Neuron (in vitro differentiated cells): ENCODE measurements at regions not wholly inside any gene's neighbourhood (a gene's known extent, or its start where the extent isn't known, plus 50 kb on each side); places are given as distances from the start of the nearest gene placed in this dataset.
A peak's percentile ranks its signal among the peaks of the same experiment; 100 is the strongest.
"Not testable (repeated sequence)": the region's sequence is repeated elsewhere in the genome, so short reads cannot be mapped to it uniquely, and the experiment has no call there.

Source experiments
- H2AFZ ChIP-seq: one replicate; pipeline ENCODE4 v1.6.1; 2013; ENCODE audit warnings: low read depth, mild to moderate bottlenecking, inconsistent platforms, low read length, moderate library complexity
- H3K27me3 ChIP-seq: one replicate; pipeline ENCODE4 v1.6.1; 2013; ENCODE audit warnings: low read length; ENCODE audit not compliant: insufficient read depth
- H3K36me3 ChIP-seq: one replicate; pipeline ENCODE4 v1.6.1; 2013; ENCODE audit warnings: low read length; ENCODE audit not compliant: insufficient read depth
- H3K4me1 ChIP-seq: one replicate; pipeline ENCODE4 v1.6.1; 2013; ENCODE audit warnings: low read length; ENCODE audit not compliant: insufficient read depth
- H3K4me3 ChIP-seq: 2 replicates; pipeline ENCODE4 v1.5.1; 2013; ENCODE audit warnings: mild to moderate bottlenecking, low read length, moderate library complexity
- H3K9me3 ChIP-seq: one replicate; pipeline ENCODE4 v1.6.1; 2013; ENCODE audit warnings: low read length

DNA sequence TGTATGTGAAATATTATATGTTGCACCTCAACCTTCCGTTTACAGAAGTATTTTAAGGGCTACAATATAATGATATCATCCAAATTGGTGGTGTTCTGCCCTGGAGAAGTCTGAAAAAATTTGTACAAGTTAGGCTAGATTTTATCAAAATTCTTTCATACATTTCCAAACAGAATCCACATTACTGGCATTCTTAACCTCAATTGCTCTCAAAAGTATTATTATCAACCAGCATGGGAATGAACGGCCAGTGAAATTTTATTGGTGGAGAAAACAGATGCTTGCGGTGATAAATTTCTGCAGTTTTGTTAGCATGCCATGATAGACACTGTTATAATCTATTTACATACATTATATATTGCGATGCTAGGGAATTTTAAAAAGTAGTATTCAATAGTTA is 88.3 kb upstream of the TFPI start:
- no peaks in the 10 kb centered on the region for H3K36me3 ChIP-seq
- H3K9me3 ChIP-seq = peaks cover 2% of the 10 kb centered on the region
- H2AFZ ChIP-seq = no peak overlapping the region
- H3K4me1 ChIP-seq = no peaks in the 10 kb centered on the region
- no peak overlapping the region for H3K4me3 ChIP-seq
- no peaks in the 10 kb centered on the region for H3K27me3 ChIP-seq

DNA sequence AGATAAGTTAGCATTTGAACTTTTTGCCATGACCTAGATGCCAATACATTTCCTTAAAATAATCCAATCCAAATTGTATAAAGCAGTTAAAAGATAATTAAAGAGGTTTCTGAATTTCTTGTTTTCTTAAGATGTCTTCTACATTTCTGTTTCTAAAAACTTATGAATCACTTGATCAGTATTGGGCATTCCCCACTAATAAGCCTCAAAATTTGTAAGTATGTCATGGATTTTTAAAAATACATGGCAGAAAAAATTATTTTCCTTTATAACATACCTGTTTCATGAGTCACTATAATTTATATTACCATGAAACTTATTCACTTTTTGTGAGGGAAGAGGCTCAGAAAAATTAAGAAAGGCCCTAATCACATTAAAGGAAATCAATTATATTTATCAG is 90.3 kb upstream of the TFPI start:
- Histone ChIP-seq H3K4me3 (no peak overlapping the region), H3K27me3 (no peaks in the 10 kb centered on the region), H3K4me1 (no peaks in the 10 kb centered on the region), H3K9me3 (no peaks in the 10 kb centered on the region), H3K36me3 (no peaks in the 10 kb centered on the region), H2AFZ (no peak overlapping the region)

DNA sequence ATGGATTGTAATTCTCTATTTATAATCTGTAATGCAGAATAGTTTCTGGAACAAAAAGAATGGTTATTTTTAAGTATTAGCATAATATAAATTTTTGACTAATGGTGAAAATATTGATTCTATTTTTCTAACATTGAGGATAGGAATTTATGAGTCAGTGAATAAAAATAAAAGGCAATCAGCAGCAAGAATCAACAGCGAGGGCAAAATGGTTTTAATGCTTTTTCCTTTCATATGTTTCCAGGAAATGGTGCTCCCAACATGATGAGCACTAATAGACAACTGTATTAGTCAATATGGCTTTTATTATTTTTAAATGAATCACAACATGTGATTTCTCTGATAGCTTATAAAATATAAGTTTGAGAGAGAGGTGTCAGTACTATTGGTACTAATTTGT is 90.7 kb upstream of the TFPI start:
- Histone ChIP-seq H3K36me3 (no peaks in the 10 kb centered on the region), H3K4me1 (no peaks in the 10 kb centered on the region), H3K4me3 (no peak overlapping the region), H3K9me3 (no peaks in the 10 kb centered on the region), H3K27me3 (no peaks in the 10 kb centered on the region), H2AFZ (no peak overlapping the region)

DNA sequence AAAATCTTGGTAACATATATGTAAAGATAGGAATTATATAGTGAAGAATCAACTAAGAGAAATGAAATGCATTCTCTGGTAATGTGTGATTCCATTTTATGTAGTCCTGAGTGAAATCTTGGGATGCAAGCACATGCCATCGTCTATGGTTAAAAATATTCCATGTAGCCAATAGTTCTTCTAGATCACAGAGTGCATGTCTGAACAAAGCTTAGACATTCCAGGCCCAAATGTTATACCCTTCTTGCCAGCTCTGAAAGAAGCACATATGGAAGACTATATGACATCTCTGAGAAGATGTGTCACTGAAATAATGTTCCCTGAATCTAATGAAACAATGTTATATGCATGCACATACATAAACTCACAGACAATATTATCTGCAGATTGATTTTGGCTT is 92.3 kb upstream of the TFPI start:
- H3K9me3 ChIP-seq = no peaks in the 10 kb centered on the region
- no peaks in the 10 kb centered on the region for H3K36me3 ChIP-seq
- H3K4me1 ChIP-seq = no peaks in the 10 kb centered on the region
- no peaks in the 10 kb centered on the region for H3K27me3 ChIP-seq
- no peak overlapping the region for H2AFZ ChIP-seq
- no peak overlapping the region for H3K4me3 ChIP-seq

DNA sequence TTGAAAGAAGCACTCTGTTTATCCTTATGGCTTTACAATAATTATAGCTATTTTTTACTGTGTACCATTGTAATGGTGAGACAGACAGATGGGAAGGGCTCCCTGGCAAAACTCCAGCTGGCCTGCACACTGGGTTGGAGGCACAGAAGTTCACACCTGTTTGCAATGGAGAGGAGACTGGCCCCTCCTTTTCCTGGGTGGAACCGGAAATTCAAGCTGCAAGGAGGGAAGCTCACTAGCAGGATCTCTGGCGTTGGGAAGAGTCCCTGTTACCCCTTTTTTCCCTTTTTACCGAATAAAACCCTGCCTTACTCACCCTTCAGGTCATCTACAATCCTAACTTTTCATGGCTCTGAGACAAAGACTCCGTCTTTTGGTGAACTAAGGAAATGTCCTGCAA is 100.3 kb upstream of the TFPI start:
- no peak overlapping the region for H3K4me3 ChIP-seq
- H3K27me3 ChIP-seq = no peaks in the 10 kb centered on the region
- H3K4me1 ChIP-seq = no peaks in the 10 kb centered on the region
- no peak overlapping the region for H2AFZ ChIP-seq
- no peaks in the 10 kb centered on the region for H3K36me3 ChIP-seq
- H3K9me3 ChIP-seq = no peaks in the 10 kb centered on the region

DNA sequence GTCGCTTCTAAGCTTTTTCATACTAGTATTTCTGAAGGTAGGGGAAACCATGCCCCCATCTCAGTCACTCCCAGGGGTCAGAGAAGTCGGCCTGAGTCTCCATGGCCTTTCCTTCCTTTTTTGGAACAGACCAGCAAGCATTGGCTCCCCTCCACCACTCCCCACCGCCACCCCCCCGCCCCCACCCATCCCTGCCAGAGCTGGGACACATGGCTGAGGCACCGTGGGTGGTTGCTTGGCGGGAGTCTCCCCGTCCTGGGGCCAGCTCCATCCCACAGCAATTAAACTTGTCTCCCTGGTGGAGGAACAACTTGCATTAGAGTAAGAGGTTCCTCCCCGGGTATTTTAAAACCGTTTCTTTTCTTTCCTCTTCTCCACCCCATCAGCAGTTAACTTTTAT is 100.8 kb upstream of the TFPI start:
- H2AFZ ChIP-seq = no peak overlapping the region
- H3K4me3 ChIP-seq = no peak overlapping the region
- H3K4me1 ChIP-seq = no peaks in the 10 kb centered on the region
- no peaks in the 10 kb centered on the region for H3K36me3 ChIP-seq
- no peaks in the 10 kb centered on the region for H3K9me3 ChIP-seq
- no peaks in the 10 kb centered on the region for H3K27me3 ChIP-seq

DNA sequence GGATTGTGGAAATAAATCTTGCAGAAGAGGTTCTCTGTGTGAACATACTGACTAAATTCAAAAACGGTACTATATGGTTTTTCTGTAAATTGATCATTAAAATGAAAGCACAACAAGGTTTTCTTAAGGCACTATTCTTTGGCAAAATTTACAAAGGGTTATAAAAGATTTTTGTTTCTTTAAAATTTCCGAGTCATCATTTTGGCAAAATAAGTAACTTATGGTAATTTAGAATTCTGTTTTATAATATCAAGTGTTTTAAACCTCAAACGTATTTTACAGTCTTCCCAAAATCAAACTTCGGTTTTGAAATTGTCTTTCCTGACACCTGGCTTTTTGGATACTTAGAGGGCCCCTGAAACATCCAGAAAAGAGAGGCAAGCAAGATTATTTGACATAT is 101.9 kb upstream of the TFPI start:
- Histone ChIP-seq H3K27me3 (no peaks in the 10 kb centered on the region), H2AFZ (no peak overlapping the region), H3K4me3 (no peak overlapping the region), H3K9me3 (no peaks in the 10 kb centered on the region), H3K4me1 (no peaks in the 10 kb centered on the region), H3K36me3 (no peaks in the 10 kb centered on the region)

DNA sequence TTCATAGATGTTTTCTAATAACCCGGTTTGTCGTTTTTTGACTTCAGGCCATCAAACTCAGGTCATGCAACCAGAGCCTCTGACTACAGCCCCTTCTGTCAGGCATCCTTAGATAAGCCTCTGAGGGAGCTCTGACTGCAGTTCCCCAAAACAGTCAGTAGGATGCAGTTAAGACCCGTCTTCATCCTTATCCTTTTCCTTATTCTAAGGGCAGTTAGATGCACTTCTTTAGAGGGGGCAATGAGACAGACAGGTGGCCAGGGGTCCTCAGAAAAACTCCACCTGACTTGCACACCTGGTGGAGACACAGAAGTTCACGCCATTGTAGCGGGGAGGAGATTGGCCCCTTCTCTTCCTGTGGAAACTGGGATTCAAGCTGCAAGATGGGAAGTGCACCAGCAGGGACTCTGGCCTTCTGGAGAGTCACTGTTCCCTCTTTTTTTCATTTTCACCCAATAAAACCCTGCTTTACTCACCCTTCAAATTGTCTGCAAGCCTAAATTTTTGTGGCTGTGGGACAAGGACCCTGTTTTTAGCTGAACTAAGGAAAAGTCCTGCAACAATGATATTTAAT is 104.8 kb upstream of the TFPI start:
- Histone ChIP-seq H2AFZ (no peak overlapping the region), H3K4me1 (no peaks in the 10 kb centered on the region), H3K36me3 (no peaks in the 10 kb centered on the region), H3K9me3 (no peaks in the 10 kb centered on the region), H3K27me3 (no peaks in the 10 kb centered on the region), H3K4me3 (no peak overlapping the region)

DNA sequence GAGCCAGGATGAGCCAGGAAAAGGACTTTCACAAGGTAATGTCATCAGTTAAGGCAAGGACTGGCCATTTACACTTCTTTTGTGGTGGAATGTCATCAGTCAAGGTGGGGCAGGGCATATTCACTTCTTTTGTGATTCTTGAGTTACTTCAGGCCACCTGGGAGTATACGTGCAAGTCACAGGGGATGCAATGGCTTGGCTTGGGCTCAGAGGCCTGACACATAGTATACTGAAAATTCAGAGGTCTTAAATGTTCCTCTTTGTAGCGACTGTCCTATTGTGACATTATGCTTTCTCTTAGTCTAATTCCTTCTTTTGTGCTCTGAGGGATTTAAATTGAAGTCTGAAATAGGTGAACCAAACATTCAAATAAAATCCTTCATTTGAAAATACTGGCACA is 121.8 kb upstream of the TFPI start:
- H3K4me1 ChIP-seq, H3K4me3 ChIP-seq, H3K27me3 ChIP-seq, H3K36me3 ChIP-seq, H3K9me3 ChIP-seq, H2AFZ ChIP-seq: not testable (repeated sequence)

DNA sequence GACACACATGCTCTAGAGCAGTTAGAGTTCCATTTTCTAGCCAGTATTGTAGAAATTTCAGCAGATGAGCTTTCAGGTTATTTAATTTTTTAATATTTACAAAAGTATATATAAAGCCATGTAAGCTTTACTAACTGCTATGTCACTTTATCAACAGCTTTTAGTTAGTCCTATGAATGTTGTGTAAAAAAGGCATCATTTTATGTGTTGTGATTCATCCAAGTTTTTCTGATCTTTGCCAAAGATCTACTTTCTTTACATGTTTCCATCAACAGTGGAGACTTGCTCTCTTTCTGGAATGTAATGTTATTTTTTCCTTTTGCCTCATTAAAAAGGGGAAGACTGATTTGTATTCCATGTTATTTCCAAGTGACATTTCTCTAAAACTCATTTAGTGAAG is 125.2 kb upstream of the TFPI start:
- no peaks in the 10 kb centered on the region for H3K27me3 ChIP-seq
- H3K4me3 ChIP-seq = no peak overlapping the region
- no peaks in the 10 kb centered on the region for H3K36me3 ChIP-seq
- no peaks in the 10 kb centered on the region for H3K9me3 ChIP-seq
- H2AFZ ChIP-seq = no peak overlapping the region
- no peaks in the 10 kb centered on the region for H3K4me1 ChIP-seq

DNA sequence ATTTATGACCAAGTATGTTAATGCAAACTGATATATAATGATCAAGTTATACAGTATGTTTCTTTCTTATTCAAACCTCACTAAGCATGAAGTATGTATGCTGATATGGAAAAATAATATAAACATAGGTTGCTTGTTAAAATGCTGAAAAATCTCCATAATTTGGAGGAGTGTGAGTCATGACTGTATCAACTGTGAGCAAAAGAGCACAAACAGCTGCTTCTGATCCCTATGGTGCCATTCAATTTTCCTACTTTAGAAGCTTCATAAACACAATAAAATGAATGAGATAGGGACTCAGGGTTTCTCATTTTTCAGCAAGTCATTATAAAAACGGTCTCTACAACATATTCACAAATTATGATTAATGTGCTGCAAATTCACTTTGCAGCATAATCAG is 129.9 kb upstream of the TFPI start:
- H3K4me1 ChIP-seq = peaks cover 4% of the 10 kb centered on the region
- H2AFZ ChIP-seq = no peak overlapping the region
- H3K27me3 ChIP-seq = no peaks in the 10 kb centered on the region
- H3K36me3 ChIP-seq = no peaks in the 10 kb centered on the region
- H3K4me3 ChIP-seq = no peak overlapping the region
- H3K9me3 ChIP-seq = no peaks in the 10 kb centered on the region

DNA sequence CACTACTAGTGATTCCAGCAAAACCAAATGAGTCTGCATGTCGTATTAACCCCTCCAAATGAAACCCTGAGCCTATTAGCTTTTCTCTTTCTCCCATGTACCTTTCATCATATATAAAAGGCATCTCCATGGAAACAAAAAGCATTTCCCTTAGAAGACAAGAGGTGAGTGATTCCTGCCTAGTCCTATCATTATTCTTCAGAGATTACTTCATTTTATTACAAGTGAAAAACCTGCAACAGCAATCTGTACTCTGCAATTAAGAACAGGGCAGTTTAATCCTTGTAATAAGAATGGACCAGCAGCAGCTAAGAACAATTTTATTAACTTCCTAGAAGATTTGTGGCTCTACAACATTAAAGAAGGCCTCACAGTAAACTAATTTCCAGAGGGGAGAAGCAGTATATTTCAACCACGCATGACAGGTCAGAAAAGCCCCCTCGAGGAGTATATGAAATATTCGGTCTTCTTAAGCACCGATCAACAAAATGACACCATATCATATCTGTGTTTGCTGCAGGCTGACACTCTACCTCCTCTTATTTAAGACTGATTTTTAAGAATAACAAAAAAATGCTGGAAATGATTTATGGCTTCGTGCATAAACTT is 132.3 kb upstream of the TFPI start:
- Histone ChIP-seq H3K4me3 (no peak overlapping the region), H3K9me3 (no peaks in the 10 kb centered on the region), H3K36me3 (no peaks in the 10 kb centered on the region), H3K4me1 (peaks cover 4% of the 10 kb centered on the region), H2AFZ (peak overlapping the region; percentile 3), H3K27me3 (no peaks in the 10 kb centered on the region)

DNA sequence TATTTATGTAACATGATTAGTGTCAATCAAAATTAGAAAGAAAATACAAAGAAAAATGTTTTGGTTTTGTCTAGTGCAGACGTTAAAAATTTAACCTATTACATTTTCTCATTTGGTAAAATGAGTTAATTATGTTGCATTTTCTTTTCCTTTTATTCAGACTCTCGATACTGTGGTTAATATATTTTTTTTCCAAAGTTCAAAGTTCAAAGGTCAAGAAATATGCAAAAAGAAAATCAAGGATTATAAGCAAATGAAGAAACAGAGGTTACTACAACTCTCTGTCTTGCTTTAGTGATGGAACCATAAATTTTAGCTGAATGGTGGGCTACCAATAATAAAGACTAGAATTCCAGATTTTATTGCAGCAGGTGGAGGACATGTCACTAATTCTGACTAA is 133.3 kb upstream of the TFPI start:
- H2AFZ ChIP-seq = no peak overlapping the region
- H3K4me1 ChIP-seq = peaks cover 4% of the 10 kb centered on the region
- H3K36me3 ChIP-seq = no peaks in the 10 kb centered on the region
- no peaks in the 10 kb centered on the region for H3K9me3 ChIP-seq
- H3K27me3 ChIP-seq = no peaks in the 10 kb centered on the region
- H3K4me3 ChIP-seq = no peak overlapping the region

DNA sequence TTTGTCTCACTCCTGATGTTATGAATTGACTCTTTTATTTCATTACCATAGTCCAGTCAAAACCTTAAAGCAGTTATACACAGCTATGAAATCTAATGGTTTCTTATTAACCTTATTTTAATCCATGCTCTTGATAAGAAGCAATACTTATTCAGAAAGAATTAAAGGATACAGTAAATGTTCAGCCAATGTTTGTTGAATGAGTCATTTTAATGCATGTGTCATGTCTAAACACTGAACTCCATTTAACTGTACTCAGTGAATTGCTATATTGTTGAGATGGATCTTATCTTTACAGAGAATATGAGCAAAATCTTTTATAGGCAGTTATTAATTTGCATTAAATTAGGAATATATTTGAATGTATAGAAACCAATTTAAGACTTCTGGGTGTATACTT is 135.1 kb upstream of the TFPI start:
- no peaks in the 10 kb centered on the region for H3K9me3 ChIP-seq
- H2AFZ ChIP-seq = no peak overlapping the region
- H3K4me3 ChIP-seq = no peak overlapping the region
- H3K36me3 ChIP-seq = no peaks in the 10 kb centered on the region
- peaks cover 4% of the 10 kb centered on the region for H3K4me1 ChIP-seq
- H3K27me3 ChIP-seq = no peaks in the 10 kb centered on the region
